K562 (cell line): ENCODE measurements at regions not wholly inside any gene's neighbourhood (a gene's known extent, or its start where the extent isn't known, plus 50 kb on each side); places are given as distances from the start of the nearest gene placed in this dataset.

ENCODE experiments used
- DEAF1 ChIP-seq: fragments of 450-650 bp; formaldehyde crosslinking; IDR thresholded peaks from 2 replicates; pipeline ENCODE4 v1.4.0; 2020; ENCODE audit warnings: mild to moderate bottlenecking, moderate library complexity
- ETV1 ChIP-seq: fragments of 450-650 bp; conservative IDR thresholded peaks from 2 replicates; pipeline ENCODE4 v1.6.1; 2016; ENCODE audit warnings: missing genetic modification characterization, control low read depth, low read depth, missing compliant biosample characterization
- ETV6 ChIP-seq, 3 experiments: fragments of 150-350 bp in 1 of 3; sonication (generic) in 1 of 3; formaldehyde crosslinking in 1 of 3; IDR thresholded peaks; 2 replicates each; pipeline versions ENCODE4 v1.6.1 to v1.8.0; 2014 to 2022; ENCODE audit warnings: borderline replicate concordance in 2 of 3, low read depth in 2 of 3, antibody characterized with exemption in 1 of 3, low read length in 1 of 3, mild to moderate bottlenecking in 1 of 3, missing genetic modification reagents in 1 of 3
- HOXB6 ChIP-seq: fragments of 250-450 bp; sonication (Bioruptor Pico); IDR thresholded peaks from 2 replicates; pipeline ENCODE4 v1.5.1; 2022; ENCODE audit warnings: mild to moderate bottlenecking, borderline replicate concordance
- KDM4B ChIP-seq, 2 experiments: fragments of 450-650 bp in 1 of 2; sonication (generic) in 1 of 2; IDR thresholded peaks; 2 replicates each; pipeline ENCODE4 v1.6.1; 2016 to 2017; ENCODE audit warnings: borderline replicate concordance in 2 of 2, antibody characterized with exemption in 1 of 2, low read depth in 1 of 2, mild to moderate bottlenecking in 1 of 2
- LARP7 ChIP-seq: fragments of 450-650 bp; IDR thresholded peaks from 2 replicates; pipeline ENCODE4 v1.6.1; 2016
- NFYB ChIP-seq: IDR thresholded peaks from 2 replicates; pipeline ENCODE4 v1.6.1; 2011; ENCODE audit warnings: mild to moderate bottlenecking, moderate library complexity; ENCODE audit not compliant: insufficient read length; ENCODE audit errors: extremely low read depth
- OTX1 ChIP-seq: fragments of 450-650 bp; formaldehyde crosslinking; IDR thresholded peaks from 2 replicates; pipeline ENCODE4 v1.4.0; 2022; ENCODE audit warnings: mild to moderate bottlenecking
- PPARD ChIP-seq: fragments of 250-450 bp; sonication (Bioruptor Pico); IDR thresholded peaks from 2 replicates; pipeline ENCODE4 v1.8.0; 2022; ENCODE audit warnings: inconsistent platforms, mild to moderate bottlenecking, moderate library complexity
- SMARCA5 ChIP-seq: fragments of 450-650 bp; IDR thresholded peaks from 2 replicates; pipeline ENCODE4 v1.6.1; 2016
- SMARCE1 ChIP-seq: fragments of 450-650 bp; IDR thresholded peaks from 2 replicates; pipeline ENCODE4 v1.7.1; 2016; ENCODE audit warnings: mild to moderate bottlenecking
- VEZF1 ChIP-seq: fragments of 200-800 bp; sonication (Bioruptor generic); IDR thresholded peaks from 2 replicates; pipeline ENCODE4 v1.6.1; 2017; ENCODE audit warnings: missing genetic modification characterization, missing compliant biosample characterization
- ZBTB49 ChIP-seq: sonication (generic); formaldehyde crosslinking; IDR thresholded peaks from 2 replicates; pipeline ENCODE4 v1.8.0; 2022; ENCODE audit warnings: missing genetic modification reagents, mild to moderate bottlenecking, borderline replicate concordance
- ZNF444 ChIP-seq: fragments of 250-450 bp; sonication (Bioruptor Pico); IDR thresholded peaks from 2 replicates; pipeline ENCODE4 v1.4.0; 2020; ENCODE audit warnings: mild to moderate bottlenecking, moderate library complexity
- TF ChIP-seq, protein P1 (sequence below): fragments of 250-450 bp; sonication (Bioruptor Pico); IDR thresholded peaks from 2 replicates; pipeline ENCODE4 v1.4.0; 2020
- TF ChIP-seq, protein P2 (sequence below): fragments of 450-650 bp; formaldehyde crosslinking; IDR thresholded peaks from 2 replicates; pipeline ENCODE4 v1.4.0; 2022; ENCODE audit warnings: missing genetic modification characterization

- no peak for TF ChIP-seq VEZF1
- TF ChIP-seq SMARCA5: no peak
- TF ChIP-seq OTX1: no peak
- no peak for TF ChIP-seq ZBTB49 (CRISPR knock-in tag)
- TF ChIP-seq SMARCE1: no peak
- TF ChIP-seq, protein P1, sequence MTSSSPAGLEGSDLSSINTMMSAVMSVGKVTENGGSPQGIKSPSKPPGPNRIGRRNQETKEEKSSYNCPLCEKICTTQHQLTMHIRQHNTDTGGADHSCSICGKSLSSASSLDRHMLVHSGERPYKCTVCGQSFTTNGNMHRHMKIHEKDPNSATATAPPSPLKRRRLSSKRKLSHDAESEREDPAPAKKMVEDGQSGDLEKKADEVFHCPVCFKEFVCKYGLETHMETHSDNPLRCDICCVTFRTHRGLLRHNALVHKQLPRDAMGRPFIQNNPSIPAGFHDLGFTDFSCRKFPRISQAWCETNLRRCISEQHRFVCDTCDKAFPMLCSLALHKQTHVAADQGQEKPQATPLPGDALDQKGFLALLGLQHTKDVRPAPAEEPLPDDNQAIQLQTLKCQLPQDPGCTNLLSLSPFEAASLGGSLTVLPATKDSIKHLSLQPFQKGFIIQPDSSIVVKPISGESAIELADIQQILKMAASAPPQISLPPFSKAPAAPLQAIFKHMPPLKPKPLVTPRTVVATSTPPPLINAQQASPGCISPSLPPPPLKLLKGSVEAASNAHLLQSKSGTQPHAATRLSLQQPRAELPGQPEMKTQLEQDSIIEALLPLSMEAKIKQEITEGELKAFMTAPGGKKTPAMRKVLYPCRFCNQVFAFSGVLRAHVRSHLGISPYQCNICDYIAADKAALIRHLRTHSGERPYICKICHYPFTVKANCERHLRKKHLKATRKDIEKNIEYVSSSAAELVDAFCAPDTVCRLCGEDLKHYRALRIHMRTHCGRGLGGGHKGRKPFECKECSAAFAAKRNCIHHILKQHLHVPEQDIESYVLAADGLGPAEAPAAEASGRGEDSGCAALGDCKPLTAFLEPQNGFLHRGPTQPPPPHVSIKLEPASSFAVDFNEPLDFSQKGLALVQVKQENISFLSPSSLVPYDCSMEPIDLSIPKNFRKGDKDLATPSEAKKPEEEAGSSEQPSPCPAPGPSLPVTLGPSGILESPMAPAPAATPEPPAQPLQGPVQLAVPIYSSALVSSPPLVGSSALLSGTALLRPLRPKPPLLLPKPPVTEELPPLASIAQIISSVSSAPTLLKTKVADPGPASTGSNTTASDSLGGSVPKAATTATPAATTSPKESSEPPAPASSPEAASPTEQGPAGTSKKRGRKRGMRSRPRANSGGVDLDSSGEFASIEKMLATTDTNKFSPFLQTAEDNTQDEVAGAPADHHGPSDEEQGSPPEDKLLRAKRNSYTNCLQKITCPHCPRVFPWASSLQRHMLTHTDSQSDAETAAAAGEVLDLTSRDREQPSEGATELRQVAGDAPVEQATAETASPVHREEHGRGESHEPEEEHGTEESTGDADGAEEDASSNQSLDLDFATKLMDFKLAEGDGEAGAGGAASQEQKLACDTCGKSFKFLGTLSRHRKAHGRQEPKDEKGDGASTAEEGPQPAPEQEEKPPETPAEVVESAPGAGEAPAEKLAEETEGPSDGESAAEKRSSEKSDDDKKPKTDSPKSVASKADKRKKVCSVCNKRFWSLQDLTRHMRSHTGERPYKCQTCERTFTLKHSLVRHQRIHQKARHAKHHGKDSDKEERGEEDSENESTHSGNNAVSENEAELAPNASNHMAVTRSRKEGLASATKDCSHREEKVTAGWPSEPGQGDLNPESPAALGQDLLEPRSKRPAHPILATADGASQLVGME (CRISPR knock-in tag): no peak
- TF ChIP-seq, protein P2, sequence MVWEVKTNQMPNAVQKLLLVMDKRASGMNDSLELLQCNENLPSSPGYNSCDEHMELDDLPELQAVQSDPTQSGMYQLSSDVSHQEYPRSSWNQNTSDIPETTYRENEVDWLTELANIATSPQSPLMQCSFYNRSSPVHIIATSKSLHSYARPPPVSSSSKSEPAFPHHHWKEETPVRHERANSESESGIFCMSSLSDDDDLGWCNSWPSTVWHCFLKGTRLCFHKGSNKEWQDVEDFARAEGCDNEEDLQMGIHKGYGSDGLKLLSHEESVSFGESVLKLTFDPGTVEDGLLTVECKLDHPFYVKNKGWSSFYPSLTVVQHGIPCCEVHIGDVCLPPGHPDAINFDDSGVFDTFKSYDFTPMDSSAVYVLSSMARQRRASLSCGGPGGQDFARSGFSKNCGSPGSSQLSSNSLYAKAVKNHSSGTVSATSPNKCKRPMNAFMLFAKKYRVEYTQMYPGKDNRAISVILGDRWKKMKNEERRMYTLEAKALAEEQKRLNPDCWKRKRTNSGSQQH: no peak
- TF ChIP-seq ZNF444 (CRISPR knock-in tag): no peak
- TF ChIP-seq KDM4B (IDR thresholded peaks at IDR 0.05; ENCODE audit: borderline replicate concordance in 2 of 2, low read depth in 1 of 2): no peak
- no peak for TF ChIP-seq HOXB6
- TF ChIP-seq NFYB: no peak
- no peak for TF ChIP-seq PPARD
- no peak for TF ChIP-seq LARP7
- TF ChIP-seq ETV1 (tag): no peak
- TF ChIP-seq DEAF1 (CRISPR knock-in tag): no peak
- TF ChIP-seq ETV6 (IDR thresholded peaks at IDR 0.05; ENCODE audit: borderline replicate concordance in 1 of 2, low read depth in 2 of 2, low read length in 1 of 2): no peak
- no peak for TF ChIP-seq ETV6 (CRISPR knock-in tag; IDR thresholded peaks at IDR 0.05; ENCODE audit: borderline replicate concordance)
Measured at GRCh38 chr3:156760333-156760732, 65.8 kb upstream of the LEKR1 start (continued).
